ENCODE measurements at regions not wholly inside any gene's neighbourhood (a gene's known extent, or its start where the extent isn't known, plus 50 kb on each side); places are given as distances from the start of the nearest gene placed in this dataset.

GRCh38 chr5:89125372-89125771 lies 242.4 kb upstream of the MEF2C start:
- TF ChIP-seq CTCF (IDR thresholded peaks at IDR 0.05), result no peak
- TF ChIP-seq POLR2A (IDR thresholded peaks at IDR 0.05), result no peak
- TF ChIP-seq POLR2AphosphoS5 (IDR thresholded peaks at IDR 0.05), result no peak
